Kidney (tissue), 13 donors: ENCODE measurements at regions not wholly inside any gene's neighbourhood (a gene's known extent, or its start where the extent isn't known, plus 50 kb on each side); places are given as distances from the start of the nearest gene placed in this dataset.

ENCODE experiments used
- DNase-seq, 5 donors: peaks; one replicate each; pipeline ENCODE4 v3.0.0-alpha.2; 2013 to 2020
- FAIRE-seq: peaks from 2 replicates; lab custom pipeline; 2012; peaks lifted over from hg19 to GRCh38; lab: Jason Lieb, UNC
- H3K27ac ChIP-seq, 2 donors: one replicate each; pipeline ENCODE4 v1.7.0; 2013; ENCODE audit warnings: low read depth in 2 of 2, low read length in 2 of 2, inconsistent platforms in 1 of 2
- H3K27me3 ChIP-seq: one replicate; pipeline ENCODE4 v1.7.1; 2013; ENCODE audit warnings: low read length, inconsistent platforms; ENCODE audit not compliant: control insufficient read depth, insufficient read depth
- H3K36me3 ChIP-seq, 3 donors: one replicate each; pipeline versions ENCODE4 v1.7.0 to v1.7.1; 2013; ENCODE audit warnings: low read length in 3 of 3, control low read depth in 1 of 3, inconsistent platforms in 1 of 3; ENCODE audit not compliant: insufficient read depth in 3 of 3, control insufficient read depth in 2 of 3
- H3K4me1 ChIP-seq, 3 donors: one replicate each; pipeline versions ENCODE4 v1.7.0 to v1.7.1; 2013; ENCODE audit warnings: low read length in 3 of 3, inconsistent platforms in 1 of 3, low read depth in 1 of 3; ENCODE audit not compliant: control insufficient read depth in 2 of 3, insufficient read depth in 2 of 3
- H3K4me3 ChIP-seq, 3 donors: one replicate each; pipeline versions ENCODE4 v1.7.0 to v1.8.1; 2013; ENCODE audit warnings: low read length in 3 of 3, control low read depth in 1 of 3, inconsistent platforms in 1 of 3
- H3K9ac ChIP-seq, 3 donors: one replicate each; pipeline versions ENCODE4 v1.7.0 to v1.7.1; 2013; ENCODE audit warnings: low read length in 3 of 3, control low read depth in 1 of 3, inconsistent platforms in 1 of 3
- H3K9me3 ChIP-seq, 3 donors: one replicate each; pipeline versions ENCODE4 v1.7.0 to v1.7.1; 2013; ENCODE audit warnings: low read length in 3 of 3, control low read depth in 1 of 3, inconsistent platforms in 1 of 3; ENCODE audit not compliant: control insufficient read depth in 2 of 3, insufficient read depth in 1 of 3
- CTCF ChIP-seq: IDR thresholded peaks from 3 replicates; pipeline ENCODE4 v1.5.1; 2012; ENCODE audit warnings: mild to moderate bottlenecking, moderate library complexity, borderline replicate concordance; ENCODE audit not compliant: insufficient read depth; ENCODE audit errors: extremely low read depth
- intact Hi-C: fragments of 100-400 bp; cut with DNase I; formaldehyde crosslinking; loops from one replicate; pipeline ENCODE4 v1.11.1; 2022
- donor health status: control.
- donor health status: control.
- donor health status: control.
- donor health status: control.
- donor health status: control.
- donor health status: DM: yes; HTN: yes; CAD: no.
- donor health status: Normal renal cell carcinoma (clear cell type).

DNA sequence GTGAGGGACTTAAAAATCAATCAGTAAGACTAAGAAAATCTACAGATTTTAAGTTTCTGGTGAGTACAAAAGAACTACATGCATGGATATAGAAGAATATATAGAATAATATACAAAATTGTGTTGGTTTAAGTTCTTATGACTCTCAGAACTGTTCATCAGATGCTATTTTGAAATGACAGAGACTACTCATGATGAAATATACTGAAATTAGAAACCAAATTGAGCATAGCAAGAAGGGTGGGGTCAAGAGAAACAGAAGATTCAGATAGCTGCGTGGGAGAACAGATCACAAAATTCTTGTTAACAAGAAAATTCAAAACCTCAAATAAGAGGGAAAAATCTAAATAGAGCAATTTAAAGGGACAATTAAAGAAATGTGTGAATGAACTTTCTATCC, 2125.3 kb upstream of the RAG2 start:
- Histone ChIP-seq H3K9ac (no peak overlapping the region), H3K27me3 (no peaks in the 10 kb centered on the region), H3K4me3 (no peak overlapping the region), H3K36me3 (no peaks in the 10 kb centered on the region), H3K27ac (no peak overlapping the region), H3K4me1 (no peaks in the 10 kb centered on the region), H3K9me3 (no peaks in the 10 kb centered on the region)
- FAIRE-seq: no peak
- intact Hi-C loops: no loop called here
- no peak for TF ChIP-seq CTCF
- no peak for DNase-seq

- no peak overlapping the region for H3K4me3 ChIP-seq
- no peak overlapping the region for H3K27ac ChIP-seq
- no peaks in the 10 kb centered on the region for H3K27me3 ChIP-seq
- no peaks in the 10 kb centered on the region for H3K4me1 ChIP-seq
- no peak for TF ChIP-seq CTCF
- intact Hi-C loops: no loop called here
- H3K9me3 ChIP-seq: no peaks in the 10 kb centered on the region
- no peaks in the 10 kb centered on the region for H3K36me3 ChIP-seq
- no peak for FAIRE-seq
- no peak for DNase-seq
- no peak overlapping the region for H3K9ac ChIP-seq
Measured at GRCh38 chr11:38721586-38722315, 2123.7 kb upstream of the RAG2 start.

DNA sequence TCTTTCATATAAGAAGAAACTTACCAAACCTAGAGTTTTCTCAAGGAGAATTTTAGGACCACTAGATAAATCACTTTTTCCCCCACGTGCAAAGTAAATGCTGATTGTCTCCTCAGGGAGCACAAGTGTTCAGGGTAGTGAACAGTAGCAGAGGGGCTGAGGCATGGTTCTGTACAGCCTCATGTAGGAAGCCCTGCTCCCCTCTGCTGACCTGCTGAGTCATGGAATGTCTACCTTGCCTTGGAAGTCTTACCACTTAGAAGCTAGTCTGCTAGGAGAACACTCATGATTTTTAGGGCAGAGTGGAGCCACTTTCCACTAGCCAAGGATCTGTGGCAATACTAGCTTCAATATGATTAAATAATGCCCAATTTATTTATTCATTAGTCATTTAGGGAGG, 2120.6 kb upstream of the RAG2 start:
- Histone ChIP-seq H3K9me3 (no peaks in the 10 kb centered on the region), H3K4me3 (no peak overlapping the region), H3K9ac (no peak overlapping the region), H3K36me3 (no peaks in the 10 kb centered on the region), H3K4me1 (no peaks in the 10 kb centered on the region), H3K27ac (no peak overlapping the region), H3K27me3 (no peaks in the 10 kb centered on the region)
- DNase-seq: no peak
- intact Hi-C loops: no loop called here
- TF ChIP-seq CTCF: no peak
- FAIRE-seq: no peak

DNA sequence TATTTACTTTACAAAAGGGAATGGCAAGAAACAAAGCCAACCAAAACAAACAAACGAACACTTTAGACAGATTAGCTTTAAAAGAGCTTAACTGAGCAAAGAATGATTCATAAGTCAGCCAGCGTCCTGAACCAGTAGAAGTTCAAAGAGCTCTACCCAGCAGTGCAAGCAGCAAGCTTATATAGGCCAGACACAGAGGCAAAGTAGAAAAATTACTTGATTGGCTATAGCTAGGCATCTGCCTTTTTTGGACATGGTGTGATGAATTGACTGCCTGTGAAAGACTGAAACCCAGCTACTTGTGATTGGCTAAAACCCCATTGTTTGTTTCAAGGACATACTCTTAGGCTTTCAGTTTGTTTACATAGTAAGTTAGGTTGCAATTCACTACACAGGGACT, 2120.0 kb upstream of the RAG2 start:
- no peaks in the 10 kb centered on the region for H3K9me3 ChIP-seq
- FAIRE-seq (no peak), DNase-seq (peak in 1 of 5 donors; percentile 4)
- H3K4me1 ChIP-seq: no peaks in the 10 kb centered on the region
- intact Hi-C loops: no loop called here
- no peaks in the 10 kb centered on the region for H3K27me3 ChIP-seq
- no peaks in the 10 kb centered on the region for H3K36me3 ChIP-seq
- H3K9ac ChIP-seq: no peak overlapping the region
- H3K27ac ChIP-seq: no peak overlapping the region
- no peak overlapping the region for H3K4me3 ChIP-seq
- TF ChIP-seq CTCF: no peak
